ENCODE measurements at regions not wholly inside any gene's neighbourhood (a gene's known extent, or its start where the extent isn't known, plus 50 kb on each side); places are given as distances from the start of the nearest gene placed in this dataset.
"Not testable (repeated sequence)": the region's sequence is repeated elsewhere in the genome, so short reads cannot be mapped to it uniquely, and the experiment has no call there.

- Mint-ChIP-seq H3K27me3 (no peaks in the 10 kb centered on the region), H3K4me1 (no peaks in the 10 kb centered on the region), H3K36me3 (no peaks in the 10 kb centered on the region), H3K27ac (no peak overlapping the region), H3K9me3 (peaks cover 16% of the 10 kb centered on the region), H3K4me3 (no peak overlapping the region)
- CTCF ChIA-PET = no interaction called here
- DNase-seq = no peak
These were observed 219.6 kb upstream of the BTBD3 start for GRCh38 chr20:11698124-11698523.

DNA sequence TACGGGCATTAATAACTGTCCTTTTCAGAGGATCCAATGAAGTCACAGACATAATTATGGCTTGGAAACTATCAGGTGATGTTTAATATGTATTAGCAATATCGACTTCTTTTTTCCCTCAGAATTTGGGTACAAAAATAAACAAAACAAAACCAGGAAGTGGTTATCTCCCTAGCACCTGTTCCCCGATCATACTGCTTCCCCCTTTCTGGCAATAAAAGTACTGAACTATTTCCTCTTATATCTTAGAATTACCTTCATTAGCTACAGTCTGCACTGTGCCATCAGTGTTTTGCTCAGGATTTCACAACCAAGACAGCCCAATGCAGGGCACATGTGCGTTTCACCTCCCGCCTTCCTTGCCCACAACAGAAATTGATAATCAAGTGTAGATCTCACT, 216.9 kb upstream of the BTBD3 start:
- no peak for DNase-seq
- Mint-ChIP-seq H3K4me1 (no peaks in the 10 kb centered on the region), H3K36me3 (no peaks in the 10 kb centered on the region), H3K9me3 (peaks cover 10% of the 10 kb centered on the region), H3K27ac (no peak overlapping the region), H3K4me3 (no peak overlapping the region), H3K27me3 (no peaks in the 10 kb centered on the region)
- CTCF ChIA-PET = interaction anchor here (0.8 kb wide), 1 partner anchor 261 kb away, joined by 3 read pairs; no protein-coding TSS in a partner anchor

DNA sequence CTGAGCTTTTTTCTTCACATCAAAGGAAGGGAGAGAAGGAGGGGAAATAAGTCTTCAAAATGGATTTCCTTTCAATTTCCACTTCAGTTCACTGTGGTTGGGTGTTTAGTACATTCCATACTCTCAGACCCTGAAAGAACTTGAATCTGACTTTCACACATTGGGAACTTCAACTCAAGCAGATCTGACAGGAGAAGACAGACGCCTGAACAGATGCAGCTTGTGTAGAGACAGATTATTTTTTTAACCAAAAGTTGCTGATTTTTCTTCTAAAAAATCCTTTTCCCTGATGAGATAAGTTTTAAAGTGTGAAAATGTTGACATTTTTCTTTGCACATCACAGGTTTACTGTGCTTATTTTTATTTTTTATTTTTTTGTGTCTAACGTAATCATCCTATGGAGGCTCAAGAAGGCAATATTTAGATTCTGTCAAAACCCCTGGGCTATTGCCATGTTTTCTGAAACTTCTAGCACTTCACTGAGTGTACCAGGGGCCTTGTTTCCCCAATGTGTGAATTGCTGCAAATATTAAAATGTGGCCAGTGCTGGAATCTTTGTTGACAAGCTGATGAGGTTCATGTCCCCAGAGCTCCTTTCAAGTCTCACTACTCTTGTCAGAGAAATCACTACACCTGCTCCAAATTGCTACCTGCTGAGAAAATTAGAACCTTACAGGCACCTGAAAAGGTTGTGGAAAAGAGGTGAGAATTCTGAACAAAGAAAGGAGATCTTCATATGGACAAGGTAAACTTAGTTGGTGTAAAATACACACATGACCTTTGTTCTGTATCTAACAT, 214.8 kb upstream of the BTBD3 start:
- no peak for DNase-seq
- peaks cover 8% of the 10 kb centered on the region for H3K9me3 Mint-ChIP-seq
- no peaks in the 10 kb centered on the region for H3K36me3 Mint-ChIP-seq
- no peaks in the 10 kb centered on the region for H3K4me1 Mint-ChIP-seq
- no peak overlapping the region for H3K27ac Mint-ChIP-seq
- H3K4me3 Mint-ChIP-seq = no peak overlapping the region
- CTCF ChIA-PET = no interaction called here
- no peaks in the 10 kb centered on the region for H3K27me3 Mint-ChIP-seq

DNA sequence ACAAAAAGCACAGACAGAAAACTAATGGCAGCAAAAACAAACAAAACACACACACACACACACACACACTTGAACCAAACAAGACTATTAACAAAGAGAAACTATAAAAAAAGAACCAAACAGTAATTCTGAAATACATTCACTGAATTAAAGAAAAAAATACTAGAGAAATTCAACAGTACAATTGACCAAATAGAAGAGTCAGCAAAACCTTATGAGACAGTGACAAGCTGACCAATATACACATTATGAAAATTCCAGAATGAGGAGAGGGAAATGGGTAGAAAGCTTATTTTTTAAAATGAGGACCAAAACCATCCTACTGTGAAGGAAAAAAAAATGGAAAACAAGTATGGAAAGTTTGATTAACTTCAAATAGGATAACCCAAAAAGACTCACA, 212.2 kb upstream of the BTBD3 start:
- no peaks in the 10 kb centered on the region for H3K4me1 Mint-ChIP-seq
- CTCF ChIA-PET = no interaction called here
- no peaks in the 10 kb centered on the region for H3K36me3 Mint-ChIP-seq
- H3K4me3 Mint-ChIP-seq = no peak overlapping the region
- no peak for DNase-seq
- H3K27ac Mint-ChIP-seq = no peak overlapping the region
- no peaks in the 10 kb centered on the region for H3K27me3 Mint-ChIP-seq
- no peaks in the 10 kb centered on the region for H3K9me3 Mint-ChIP-seq

GRCh38 chr20:11708223-11708622, 209.5 kb upstream of the BTBD3 start:
- CTCF ChIA-PET, H3K4me1 Mint-ChIP-seq, H3K4me3 Mint-ChIP-seq: not testable (repeated sequence)

GRCh38 chr20:11711214-11711613, 206.5 kb upstream of the BTBD3 start:
- CTCF ChIA-PET = no interaction called here
- Mint-ChIP-seq H3K27ac (no peak overlapping the region), H3K4me1 (no peaks in the 10 kb centered on the region), H3K27me3 (no peaks in the 10 kb centered on the region), H3K9me3 (no peaks in the 10 kb centered on the region), H3K36me3 (no peaks in the 10 kb centered on the region), H3K4me3 (no peak overlapping the region)
- no peak for DNase-seq

More at GRCh38 chr20:11708223-11708622, 209.5 kb upstream of the BTBD3 start:
- not testable (repeated sequence) for H3K27ac Mint-ChIP-seq, H3K36me3 Mint-ChIP-seq, H3K9me3 Mint-ChIP-seq, DNase-seq, H3K27me3 Mint-ChIP-seq

DNA sequence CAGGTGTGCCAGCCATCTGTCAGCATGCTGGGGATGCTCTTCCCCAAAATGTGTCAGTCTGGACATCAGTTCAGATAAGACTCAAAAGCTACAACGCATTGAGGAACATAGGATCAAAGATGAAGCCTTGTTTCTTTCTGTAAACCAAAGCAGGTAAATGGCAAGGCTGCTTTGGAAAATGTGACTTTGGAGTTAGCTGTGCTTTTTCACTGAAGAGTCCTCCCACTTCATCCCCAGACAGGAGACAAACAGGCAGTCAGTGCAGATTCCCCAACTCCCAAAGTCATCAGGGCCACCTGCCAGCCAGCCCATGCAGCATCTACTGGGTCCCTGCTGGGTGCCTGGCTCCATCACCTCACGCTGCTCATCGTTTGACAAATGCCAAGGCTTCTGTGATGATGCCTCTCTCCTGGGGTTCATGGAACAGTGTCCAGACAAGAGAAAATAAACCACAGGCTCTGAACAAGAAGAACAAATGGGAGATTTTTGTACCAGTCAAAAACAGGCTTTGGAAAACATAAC, 205.0 kb upstream of the BTBD3 start:
- no peaks in the 10 kb centered on the region for H3K9me3 Mint-ChIP-seq
- no peak overlapping the region for H3K4me3 Mint-ChIP-seq

DNA sequence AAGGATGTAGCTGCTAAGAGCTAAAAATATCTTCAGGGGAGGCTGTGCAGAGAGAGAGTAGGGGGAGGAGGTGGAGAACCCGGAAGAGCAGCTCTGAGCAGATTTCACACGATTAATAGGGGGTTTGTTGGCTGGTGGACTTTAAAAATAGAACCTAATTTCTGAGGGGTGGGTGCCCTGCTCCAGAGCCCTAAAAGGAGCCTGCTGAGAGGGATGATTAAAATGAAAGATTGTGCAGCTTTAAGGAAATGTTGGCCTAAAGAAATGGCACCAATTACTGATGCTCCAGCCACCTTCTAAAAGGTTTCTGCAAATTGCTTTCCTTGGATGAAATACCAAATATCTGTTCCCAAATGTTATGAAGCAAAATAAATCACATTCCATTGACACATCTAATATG, 202.8 kb upstream of the BTBD3 start:
- Mint-ChIP-seq H3K27me3 (no peaks in the 10 kb centered on the region), H3K27ac (no peak overlapping the region), H3K4me3 (no peak overlapping the region), H3K36me3 (no peaks in the 10 kb centered on the region), H3K4me1 (no peaks in the 10 kb centered on the region), H3K9me3 (no peaks in the 10 kb centered on the region)
- no peak for DNase-seq
- CTCF ChIA-PET = no interaction called here

More for the DNA sequence above, 205.0 kb upstream of the BTBD3 start:
- no peaks in the 10 kb centered on the region for H3K27me3 Mint-ChIP-seq
- DNase-seq = no peak
- no peak overlapping the region for H3K27ac Mint-ChIP-seq
- CTCF ChIA-PET = no interaction called here
- no peaks in the 10 kb centered on the region for H3K4me1 Mint-ChIP-seq
- H3K36me3 Mint-ChIP-seq = no peaks in the 10 kb centered on the region

- no peaks in the 10 kb centered on the region for H3K27me3 Mint-ChIP-seq
- CTCF ChIA-PET = no interaction called here
- no peaks in the 10 kb centered on the region for H3K9me3 Mint-ChIP-seq
- DNase-seq = no peak
- no peaks in the 10 kb centered on the region for H3K36me3 Mint-ChIP-seq
- H3K4me3 Mint-ChIP-seq = no peak overlapping the region
- H3K27ac Mint-ChIP-seq = no peak overlapping the region
- no peaks in the 10 kb centered on the region for H3K4me1 Mint-ChIP-seq
These were observed 201.3 kb upstream of the BTBD3 start for GRCh38 chr20:11716239-11716944.

GRCh38 chr20:11716945-11717248, 200.8 kb upstream of the BTBD3 start:
- Mint-ChIP-seq H3K36me3 (no peaks in the 10 kb centered on the region), H3K4me1 (no peaks in the 10 kb centered on the region), H3K9me3 (no peaks in the 10 kb centered on the region), H3K27me3 (no peaks in the 10 kb centered on the region), H3K27ac (no peak overlapping the region), H3K4me3 (no peak overlapping the region)
- no peak for DNase-seq
- CTCF ChIA-PET = no interaction called here

GRCh38 chr20:11717562-11717961, 200.1 kb upstream of the BTBD3 start:
- CTCF ChIA-PET = no interaction called here
- Mint-ChIP-seq H3K9me3 (no peaks in the 10 kb centered on the region), H3K36me3 (no peaks in the 10 kb centered on the region), H3K27me3 (no peaks in the 10 kb centered on the region), H3K4me3 (no peak overlapping the region), H3K27ac (no peak overlapping the region), H3K4me1 (no peaks in the 10 kb centered on the region)
- no peak for DNase-seq

DNA sequence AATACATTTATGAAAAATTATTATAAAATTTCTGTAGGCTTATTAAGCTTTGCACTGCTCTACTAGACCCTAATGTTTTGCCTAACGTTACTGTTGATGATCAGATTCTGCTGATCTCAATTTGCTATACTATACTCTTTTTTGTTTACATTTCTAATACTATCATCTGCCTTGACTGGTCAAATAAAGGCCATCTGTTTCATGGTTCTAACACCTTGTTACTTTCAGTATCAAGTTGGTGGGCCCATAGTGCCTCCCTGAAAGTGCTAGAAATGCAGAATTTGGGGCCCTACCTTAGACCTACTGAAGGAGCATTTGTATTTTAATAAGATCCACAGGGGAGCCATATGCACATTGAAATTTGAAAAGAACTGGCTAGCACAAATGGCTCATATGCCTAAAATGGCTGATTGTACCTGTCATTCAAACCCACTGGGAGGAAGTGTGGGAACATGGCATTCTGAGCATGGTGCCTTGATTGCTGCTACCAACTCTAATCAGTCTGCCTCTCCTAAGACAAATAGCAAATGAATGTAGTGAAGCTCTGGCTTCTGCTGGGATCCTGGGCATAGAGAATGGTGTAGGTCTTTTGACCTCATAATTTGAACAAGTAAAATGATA, 199.1 kb upstream of the BTBD3 start:
- no peaks in the 10 kb centered on the region for H3K4me1 Mint-ChIP-seq
- H3K4me3 Mint-ChIP-seq = no peak overlapping the region
- no peaks in the 10 kb centered on the region for H3K27me3 Mint-ChIP-seq
- no peaks in the 10 kb centered on the region for H3K9me3 Mint-ChIP-seq
- DNase-seq = no peak
- H3K36me3 Mint-ChIP-seq = no peaks in the 10 kb centered on the region
- H3K27ac Mint-ChIP-seq = no peak overlapping the region
- CTCF ChIA-PET = no interaction called here

GRCh38 chr20:11719153-11719552, 198.5 kb upstream of the BTBD3 start:
- H3K27me3 Mint-ChIP-seq = no peaks in the 10 kb centered on the region
- H3K9me3 Mint-ChIP-seq = no peaks in the 10 kb centered on the region
- no peak for DNase-seq
- H3K4me1 Mint-ChIP-seq = no peaks in the 10 kb centered on the region
- no peaks in the 10 kb centered on the region for H3K36me3 Mint-ChIP-seq
- no peak overlapping the region for H3K4me3 Mint-ChIP-seq
- no peak overlapping the region for H3K27ac Mint-ChIP-seq
- CTCF ChIA-PET = no interaction called here

DNA sequence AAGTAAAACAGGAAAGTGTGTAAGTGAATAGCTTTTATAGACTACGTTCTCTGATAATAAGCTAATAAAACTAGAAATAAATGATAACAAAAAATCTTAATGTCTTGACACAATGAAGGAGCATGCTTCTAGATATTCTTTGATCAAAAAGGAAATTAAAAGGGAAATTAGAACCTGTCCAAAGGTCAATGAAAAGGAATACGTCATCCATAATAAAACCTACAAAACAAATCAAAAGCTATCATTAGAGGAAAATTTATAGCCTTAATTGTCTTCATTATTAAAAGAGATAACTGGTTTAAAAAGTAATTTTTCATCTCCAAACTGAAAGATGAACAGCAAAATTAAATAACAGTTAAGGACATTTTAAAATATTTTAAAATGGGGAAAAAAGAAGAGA, 196.3 kb upstream of the BTBD3 start:
- H3K9me3 Mint-ChIP-seq = no peaks in the 10 kb centered on the region
- no peak for DNase-seq
- no peak overlapping the region for H3K4me3 Mint-ChIP-seq
- CTCF ChIA-PET = no interaction called here
- no peak overlapping the region for H3K27ac Mint-ChIP-seq
- H3K4me1 Mint-ChIP-seq = no peaks in the 10 kb centered on the region
- H3K36me3 Mint-ChIP-seq = no peaks in the 10 kb centered on the region
- no peaks in the 10 kb centered on the region for H3K27me3 Mint-ChIP-seq

DNA sequence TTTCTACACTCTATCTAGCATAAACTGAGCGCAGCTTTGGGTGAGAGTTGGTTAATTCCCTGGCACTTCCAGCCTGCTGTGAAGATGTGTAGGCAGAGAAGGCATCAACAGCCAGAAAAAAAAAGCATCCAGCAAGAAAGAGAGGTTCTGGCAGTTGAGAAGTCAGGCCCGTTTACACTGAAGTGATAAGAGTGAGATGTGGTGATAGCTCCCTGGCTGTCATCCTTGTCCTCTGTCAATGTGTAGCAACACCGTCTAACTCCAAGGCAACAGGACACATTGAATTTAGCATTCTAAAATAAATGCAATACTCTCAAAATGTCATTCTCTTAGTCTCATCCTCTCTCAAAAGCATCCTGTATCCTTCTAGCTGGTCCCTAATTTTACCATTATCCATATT, 193.6 kb upstream of the BTBD3 start:
- CTCF ChIA-PET = no interaction called here

More for the DNA sequence above, 193.6 kb upstream of the BTBD3 start:
- H3K27me3 Mint-ChIP-seq = no peaks in the 10 kb centered on the region
- no peaks in the 10 kb centered on the region for H3K9me3 Mint-ChIP-seq
- H3K27ac Mint-ChIP-seq = no peak overlapping the region
- H3K4me3 Mint-ChIP-seq = no peak overlapping the region
- no peaks in the 10 kb centered on the region for H3K4me1 Mint-ChIP-seq
- no peak for DNase-seq
- H3K36me3 Mint-ChIP-seq = no peaks in the 10 kb centered on the region
